ENCODE measurements at regions not wholly inside any gene's neighbourhood (a gene's known extent, or its start where the extent isn't known, plus 50 kb on each side); places are given as distances from the start of the nearest gene placed in this dataset.

GRCh38 chrX:9132036-9132638, 98.2 kb upstream of the FAM9B start:
- no peak for TF ChIP-seq CTCF (IDR thresholded peaks at IDR 0.05; ENCODE audit: borderline replicate concordance, extremely low read depth, low read length, poor library complexity, severe bottlenecking)
- no peak for TF ChIP-seq EZH2 (IDR thresholded peaks at IDR 0.05; ENCODE audit: borderline replicate concordance, low read depth, low read length, severe bottlenecking)
